ENCODE measurements at regions not wholly inside any gene's neighbourhood (a gene's known extent, or its start where the extent isn't known, plus 50 kb on each side); places are given as distances from the start of the nearest gene placed in this dataset.
A peak's percentile ranks its signal among the peaks of the same experiment; 100 is the strongest.
"Not testable (repeated sequence)": the region's sequence is repeated elsewhere in the genome, so short reads cannot be mapped to it uniquely, and the experiment has no call there.

DNA sequence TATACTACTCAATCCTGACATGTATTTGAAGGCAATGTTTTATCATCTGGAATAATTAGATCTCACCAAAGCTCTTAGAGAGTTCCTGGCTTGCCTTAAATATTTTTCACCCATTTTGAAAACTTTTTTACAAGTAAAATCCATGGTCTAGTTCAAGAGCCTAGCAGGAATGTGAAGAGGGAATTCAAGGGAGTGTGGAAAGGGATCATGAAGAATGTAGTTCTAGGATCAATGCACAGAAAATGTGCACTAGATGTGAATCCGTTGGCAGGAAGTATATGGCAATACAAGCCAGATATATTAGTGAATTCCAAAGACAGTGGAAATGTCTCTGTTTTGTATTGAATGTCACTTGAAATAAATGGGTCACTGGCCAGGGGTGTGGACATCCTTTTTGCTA is 167.9 kb upstream of the MOCS2 start:
- no peak overlapping the region for H3K27ac Mint-ChIP-seq
- no peaks in the 10 kb centered on the region for H3K4me1 Mint-ChIP-seq

DNA sequence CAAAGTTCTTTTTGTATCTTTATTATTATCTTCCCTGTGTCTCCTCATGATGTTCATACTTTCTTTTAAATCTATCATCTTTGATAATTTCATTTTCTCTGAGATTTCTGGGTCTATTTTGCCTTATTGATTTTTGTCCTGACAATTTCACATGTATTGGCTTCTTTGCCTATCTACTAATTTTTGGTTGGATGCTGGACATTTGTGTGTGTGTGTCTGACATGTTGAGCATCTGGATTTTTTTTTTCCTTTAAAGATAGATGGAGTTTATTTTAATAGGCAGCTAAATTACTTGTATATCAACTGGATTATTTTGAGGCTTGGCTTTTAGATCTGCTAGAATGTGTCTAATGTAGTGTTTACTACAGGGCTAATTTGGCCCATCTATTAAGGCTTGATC is 178.0 kb upstream of the MOCS2 start:
- ATAC-seq = no peak
- Mint-ChIP-seq H3K27me3 (no peaks in the 10 kb centered on the region), H3K4me3 (no peak overlapping the region), H3K36me3 (no peaks in the 10 kb centered on the region), H3K9me3 (peaks cover 11% of the 10 kb centered on the region), H3K27ac (no peak overlapping the region), H3K4me1 (no peaks in the 10 kb centered on the region)

More for the DNA sequence above, 167.9 kb upstream of the MOCS2 start:
- no peak for ATAC-seq
- Mint-ChIP-seq H3K36me3 (no peaks in the 10 kb centered on the region), H3K27me3 (no peaks in the 10 kb centered on the region), H3K9me3 (peaks cover 4% of the 10 kb centered on the region), H3K4me3 (no peak overlapping the region)

DNA sequence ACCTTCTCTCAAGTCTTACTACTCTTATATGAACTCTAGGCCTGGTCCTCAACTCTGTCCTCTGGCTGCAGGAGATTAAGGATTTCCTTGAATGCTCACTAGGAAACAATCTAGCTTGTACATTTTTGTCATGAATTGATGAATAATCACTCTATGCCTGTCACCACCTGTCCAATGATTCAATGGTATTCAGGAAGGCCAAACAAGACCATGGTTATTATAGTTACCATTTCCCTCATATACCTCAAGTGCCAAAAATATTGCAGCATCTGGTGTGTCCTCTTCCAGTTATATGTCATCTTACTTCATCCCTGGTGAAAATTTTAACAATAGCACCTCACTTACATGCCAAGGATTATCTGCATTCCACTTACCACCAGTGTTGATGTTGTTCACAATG is 179.0 kb upstream of the MOCS2 start:
- no peak for ATAC-seq
- Mint-ChIP-seq H3K27me3 (no peaks in the 10 kb centered on the region), H3K4me1 (no peaks in the 10 kb centered on the region)

DNA sequence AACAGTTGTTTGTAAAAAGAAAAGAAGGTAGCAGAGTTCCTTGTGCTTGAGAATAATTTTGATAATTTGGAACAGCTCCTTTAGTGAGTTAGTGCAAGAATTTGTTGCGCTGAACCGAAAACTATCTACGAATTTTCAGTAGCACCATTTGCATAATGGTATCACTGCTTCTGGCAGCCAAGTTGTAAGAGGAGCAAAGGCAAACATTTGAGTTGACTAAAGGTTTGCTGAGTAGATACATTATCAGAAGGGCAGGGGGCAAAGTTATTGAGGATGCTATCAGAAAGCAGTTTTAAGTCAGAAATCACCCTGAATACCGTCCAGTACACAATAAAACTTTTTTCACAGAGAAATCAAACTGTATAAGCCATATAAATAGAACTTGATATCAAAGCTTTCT is 181.5 kb upstream of the MOCS2 start:
- peaks cover 7% of the 10 kb centered on the region for H3K9me3 Mint-ChIP-seq
- H3K36me3 Mint-ChIP-seq = no peaks in the 10 kb centered on the region
- H3K27me3 Mint-ChIP-seq = no peaks in the 10 kb centered on the region
- no peak for ATAC-seq
- no peaks in the 10 kb centered on the region for H3K4me1 Mint-ChIP-seq
- H3K27ac Mint-ChIP-seq = no peak overlapping the region
- H3K4me3 Mint-ChIP-seq = no peak overlapping the region

More for the DNA sequence above, 179.0 kb upstream of the MOCS2 start:
- Mint-ChIP-seq H3K27ac (no peak overlapping the region), H3K4me3 (no peak overlapping the region), H3K36me3 (no peaks in the 10 kb centered on the region), H3K9me3 (peaks cover 11% of the 10 kb centered on the region)

DNA sequence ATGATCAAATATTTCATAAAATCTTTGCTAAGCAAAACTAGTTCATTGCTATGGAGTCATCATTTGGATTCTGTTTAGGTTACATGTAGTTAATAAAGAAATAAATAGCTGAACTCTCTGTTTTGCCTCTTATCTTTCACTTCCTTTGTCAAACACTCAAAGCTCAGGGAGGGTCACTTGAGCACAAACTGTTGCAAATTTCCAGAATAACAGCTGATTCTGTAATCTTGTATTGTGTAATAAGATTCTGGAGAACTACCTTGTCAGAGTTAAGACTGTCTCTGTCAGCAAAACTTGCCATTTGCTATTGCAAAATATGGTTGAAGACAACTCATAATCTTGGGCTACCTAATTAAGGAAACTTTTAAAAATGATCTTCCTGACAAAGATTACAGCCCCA is 182.0 kb upstream of the MOCS2 start:
- Mint-ChIP-seq H3K36me3 (no peaks in the 10 kb centered on the region), H3K9me3 (peaks cover 7% of the 10 kb centered on the region), H3K27ac (no peak overlapping the region), H3K4me3 (no peak overlapping the region), H3K27me3 (no peaks in the 10 kb centered on the region), H3K4me1 (no peaks in the 10 kb centered on the region)
- no peak for ATAC-seq

DNA sequence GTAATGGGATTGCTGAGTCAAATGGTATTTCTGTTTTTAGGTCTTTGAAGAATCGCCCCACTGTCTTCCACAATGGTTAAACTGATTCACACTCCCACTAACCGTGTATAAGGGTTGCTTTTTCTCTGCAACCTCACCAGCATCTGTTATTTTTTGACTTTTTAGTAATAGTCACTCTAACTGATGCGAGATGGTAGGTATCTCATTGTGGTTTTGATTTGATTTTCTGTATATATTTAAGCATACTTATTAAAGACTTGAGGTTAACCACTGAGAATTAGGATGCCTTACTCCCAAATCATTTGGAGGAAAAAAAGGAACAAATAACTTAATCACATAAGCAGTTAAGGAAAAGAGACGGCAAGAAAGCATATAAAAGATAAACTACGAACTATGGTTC is 181.6 kb upstream of the FST start:
- Mint-ChIP-seq H3K9me3 (no peaks in the 10 kb centered on the region), H3K27ac (no peak overlapping the region), H3K4me1 (no peaks in the 10 kb centered on the region), H3K36me3 (no peaks in the 10 kb centered on the region), H3K27me3 (no peaks in the 10 kb centered on the region), H3K4me3 (no peak overlapping the region)
- ATAC-seq = no peak

DNA sequence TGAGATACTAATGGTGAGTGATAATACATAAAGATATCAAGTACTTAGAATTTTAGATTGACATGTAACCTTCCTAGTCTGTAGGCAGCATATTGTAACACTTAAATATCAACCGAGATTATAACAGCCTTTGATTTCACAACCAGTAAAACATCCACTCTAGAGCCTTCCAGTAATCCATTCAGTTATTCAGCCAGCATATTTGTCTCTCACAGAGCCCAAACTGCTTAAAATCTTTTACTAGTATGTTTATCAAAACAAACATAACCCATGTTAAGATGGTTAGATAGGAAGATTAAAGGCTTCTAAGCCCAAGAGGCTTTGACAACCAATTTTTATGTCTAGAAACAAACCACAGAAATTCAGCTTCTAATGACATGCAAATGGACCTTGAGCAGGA is 177.9 kb upstream of the FST start:
- Mint-ChIP-seq H3K36me3 (no peaks in the 10 kb centered on the region), H3K4me3 (no peak overlapping the region), H3K27me3 (no peaks in the 10 kb centered on the region), H3K4me1 (no peaks in the 10 kb centered on the region), H3K27ac (no peak overlapping the region), H3K9me3 (peaks cover 10% of the 10 kb centered on the region)
- no peak for ATAC-seq

DNA sequence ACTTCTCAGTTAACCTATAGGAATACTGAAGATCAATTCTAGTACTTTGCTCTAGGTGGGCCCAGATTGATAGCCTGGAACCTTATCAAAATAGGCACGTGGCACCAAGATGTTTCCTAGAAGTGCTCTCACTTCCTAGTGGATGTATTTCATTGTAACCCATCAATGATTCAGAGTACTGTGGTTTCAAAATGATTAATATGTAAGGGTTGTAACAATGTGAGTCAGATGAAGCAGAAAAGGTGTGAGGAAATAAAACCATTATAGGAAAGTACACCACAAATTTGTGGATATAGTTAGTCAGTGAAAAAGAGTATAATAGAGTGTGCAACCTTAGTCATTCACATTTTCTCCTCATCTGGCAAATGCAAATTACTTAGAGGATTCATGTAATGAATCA is 177.3 kb upstream of the FST start:
- Mint-ChIP-seq H3K9me3 (peaks cover 10% of the 10 kb centered on the region), H3K27ac (no peak overlapping the region), H3K4me3 (no peak overlapping the region), H3K27me3 (no peaks in the 10 kb centered on the region), H3K4me1 (no peaks in the 10 kb centered on the region), H3K36me3 (no peaks in the 10 kb centered on the region)
- ATAC-seq = no peak

DNA sequence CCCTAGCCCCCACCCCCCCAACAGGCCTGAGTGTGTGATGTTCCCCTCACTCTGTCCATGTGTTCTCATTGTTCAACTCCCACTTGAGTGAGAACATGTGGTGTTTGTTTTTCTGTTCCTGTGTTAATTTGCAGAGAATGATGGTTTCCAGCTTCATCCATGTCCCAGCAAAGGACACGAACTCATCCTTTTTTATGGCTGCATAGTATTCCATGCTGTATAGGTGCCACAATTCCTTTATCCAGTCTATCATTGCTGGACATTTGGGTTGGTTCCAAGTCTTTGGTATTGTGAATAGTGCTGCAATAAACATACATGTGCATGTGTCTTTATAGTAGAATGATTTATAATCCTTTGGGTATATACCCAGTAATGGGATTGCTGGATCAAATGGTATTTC is 175.1 kb upstream of the FST start:
- H3K9me3 Mint-ChIP-seq = peaks cover 14% of the 10 kb centered on the region
- H3K36me3 Mint-ChIP-seq, ATAC-seq, H3K27ac Mint-ChIP-seq, H3K4me3 Mint-ChIP-seq, H3K4me1 Mint-ChIP-seq, H3K27me3 Mint-ChIP-seq: not testable (repeated sequence)

DNA sequence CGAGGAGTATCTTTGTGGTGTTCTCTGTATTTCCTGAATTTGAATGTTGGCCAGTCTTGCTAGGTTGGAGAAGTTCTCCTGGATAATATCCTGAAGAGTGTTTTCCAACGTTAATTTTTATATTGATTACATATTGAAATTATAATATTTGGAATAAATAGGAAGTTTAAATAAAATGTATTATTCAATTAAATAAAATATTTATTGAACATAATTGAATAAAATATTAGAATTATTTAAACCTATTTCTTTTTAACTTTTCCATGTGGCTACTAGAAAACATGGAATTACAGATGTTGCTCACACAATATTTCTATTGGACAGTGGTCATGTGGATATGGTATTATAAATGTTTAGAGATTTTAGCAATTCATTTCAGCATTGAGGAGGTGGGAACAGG is 170.8 kb upstream of the FST start:
- no peak for ATAC-seq
- Mint-ChIP-seq H3K9me3 (peaks cover 14% of the 10 kb centered on the region), H3K27ac (no peak overlapping the region), H3K36me3 (no peaks in the 10 kb centered on the region), H3K4me3 (no peak overlapping the region), H3K4me1 (no peaks in the 10 kb centered on the region), H3K27me3 (no peaks in the 10 kb centered on the region)

DNA sequence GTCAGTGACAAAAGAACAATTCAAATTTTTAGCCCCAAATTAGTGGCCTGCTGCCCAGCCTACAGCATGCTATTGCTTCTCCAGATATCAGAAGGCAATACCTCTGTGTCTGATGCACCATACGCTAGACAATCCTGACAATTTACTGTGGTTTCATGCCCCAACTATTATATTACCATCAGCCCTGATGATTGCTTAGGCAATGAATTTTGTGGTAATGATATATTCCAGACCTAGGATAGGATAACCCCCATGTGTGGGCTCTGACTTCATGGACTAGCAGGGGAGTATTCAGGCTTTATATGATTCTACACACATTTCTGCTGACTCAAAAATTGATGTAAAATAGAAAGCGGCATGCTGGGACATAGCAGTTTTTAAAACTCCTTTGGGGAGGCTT is 168.7 kb upstream of the FST start:
- Mint-ChIP-seq H3K27ac (no peak overlapping the region), H3K9me3 (peaks cover 15% of the 10 kb centered on the region), H3K4me1 (no peaks in the 10 kb centered on the region), H3K4me3 (no peak overlapping the region), H3K36me3 (no peaks in the 10 kb centered on the region), H3K27me3 (no peaks in the 10 kb centered on the region)
- ATAC-seq = no peak

DNA sequence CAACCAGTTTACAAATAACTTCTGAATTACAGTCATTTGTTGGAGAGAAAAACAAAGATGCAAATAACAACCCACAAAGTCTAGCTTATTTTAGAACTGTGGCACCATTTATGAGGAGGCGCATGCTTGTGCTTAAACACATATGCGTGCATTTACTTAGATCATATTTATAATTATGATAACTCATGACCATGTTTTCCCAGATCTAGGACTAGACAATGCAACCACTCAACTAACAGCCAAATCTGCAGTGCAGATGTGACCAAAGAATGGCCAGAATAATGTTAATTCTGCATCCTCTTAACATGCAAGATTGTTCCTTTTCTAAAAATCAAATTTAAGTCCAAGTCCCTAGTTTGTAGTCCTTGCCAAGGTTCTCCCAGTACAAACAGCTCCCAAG is 167.3 kb upstream of the FST start:
- no peaks in the 10 kb centered on the region for H3K4me1 Mint-ChIP-seq
- no peaks in the 10 kb centered on the region for H3K27me3 Mint-ChIP-seq
- no peaks in the 10 kb centered on the region for H3K36me3 Mint-ChIP-seq
- no peak overlapping the region for H3K27ac Mint-ChIP-seq
- peaks cover 18% of the 10 kb centered on the region for H3K9me3 Mint-ChIP-seq
- H3K4me3 Mint-ChIP-seq = no peak overlapping the region
- no peak for ATAC-seq

DNA sequence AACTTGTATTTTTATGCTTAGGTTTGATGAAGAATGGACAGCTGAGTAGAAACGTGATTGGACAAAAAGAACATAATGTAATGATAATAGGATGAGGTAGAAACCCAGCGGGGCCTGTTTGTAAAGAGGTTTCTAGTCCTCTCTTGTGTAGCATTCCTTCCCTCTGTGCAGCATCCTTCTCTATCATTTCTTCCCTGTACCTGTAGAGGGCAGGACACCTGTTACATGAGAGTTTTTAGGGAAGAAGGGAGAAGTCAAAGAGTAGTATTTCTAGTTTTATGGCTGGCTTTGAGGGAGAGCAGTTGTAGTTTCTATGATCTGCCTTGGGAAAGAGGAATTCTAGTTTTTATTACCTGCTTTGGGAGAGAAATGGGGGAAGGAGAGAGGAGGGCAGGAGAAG is 162.1 kb upstream of the FST start:
- ATAC-seq = no peak
- Mint-ChIP-seq H3K27ac (no peak overlapping the region), H3K27me3 (no peaks in the 10 kb centered on the region), H3K4me1 (no peaks in the 10 kb centered on the region), H3K4me3 (no peak overlapping the region), H3K36me3 (no peaks in the 10 kb centered on the region), H3K9me3 (peaks cover 14% of the 10 kb centered on the region)

DNA sequence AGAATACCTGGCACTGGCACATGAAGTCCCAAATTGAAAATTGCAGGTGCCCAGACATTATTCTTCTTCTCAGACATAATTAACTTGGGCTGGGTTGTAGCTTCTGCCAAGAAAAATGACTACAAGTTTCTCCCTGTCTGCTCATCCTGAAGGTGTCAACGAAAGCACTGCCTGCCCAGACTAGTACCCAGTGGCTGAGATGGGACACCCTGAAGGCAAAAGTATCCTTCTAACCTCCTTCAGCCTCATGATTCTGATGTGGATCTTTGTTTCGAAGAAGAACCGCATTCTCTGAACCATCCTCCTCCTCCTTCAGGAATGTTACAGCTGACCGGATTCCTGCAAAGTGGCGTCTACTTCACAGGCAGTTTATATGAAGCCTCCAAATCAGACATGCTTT is 161.1 kb upstream of the FST start:
- H3K4me3 Mint-ChIP-seq = no peak overlapping the region

DNA sequence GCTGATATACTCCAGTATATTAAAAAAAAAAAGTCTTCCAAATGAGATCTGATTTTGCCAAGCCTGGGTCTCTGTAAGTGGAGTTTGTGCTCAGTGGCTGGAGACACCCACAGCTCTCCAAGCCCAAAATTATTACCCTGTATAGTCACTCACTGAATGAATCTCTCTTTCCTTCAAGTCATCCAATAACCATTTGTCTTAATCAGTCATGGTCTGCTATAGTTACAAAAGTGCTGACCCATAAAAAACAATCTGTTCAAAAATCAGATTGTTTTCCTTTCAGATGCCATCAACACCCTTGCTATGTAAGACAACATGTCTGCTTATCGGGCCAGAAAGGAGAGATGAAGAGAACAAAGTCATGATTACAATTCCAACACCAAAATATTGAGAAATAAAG is 159.4 kb upstream of the FST start:
- H3K27ac Mint-ChIP-seq = no peak overlapping the region
- no peaks in the 10 kb centered on the region for H3K36me3 Mint-ChIP-seq
- peaks cover 9% of the 10 kb centered on the region for H3K9me3 Mint-ChIP-seq
- no peaks in the 10 kb centered on the region for H3K4me1 Mint-ChIP-seq
- H3K27me3 Mint-ChIP-seq = no peaks in the 10 kb centered on the region
- H3K4me3 Mint-ChIP-seq = no peak overlapping the region
- no peak for ATAC-seq

More for the DNA sequence above, 161.1 kb upstream of the FST start:
- no peak overlapping the region for H3K27ac Mint-ChIP-seq
- ATAC-seq = no peak
- H3K27me3 Mint-ChIP-seq = no peaks in the 10 kb centered on the region
- H3K4me1 Mint-ChIP-seq = no peaks in the 10 kb centered on the region
- H3K36me3 Mint-ChIP-seq = no peaks in the 10 kb centered on the region
- H3K9me3 Mint-ChIP-seq = peaks cover 14% of the 10 kb centered on the region

DNA sequence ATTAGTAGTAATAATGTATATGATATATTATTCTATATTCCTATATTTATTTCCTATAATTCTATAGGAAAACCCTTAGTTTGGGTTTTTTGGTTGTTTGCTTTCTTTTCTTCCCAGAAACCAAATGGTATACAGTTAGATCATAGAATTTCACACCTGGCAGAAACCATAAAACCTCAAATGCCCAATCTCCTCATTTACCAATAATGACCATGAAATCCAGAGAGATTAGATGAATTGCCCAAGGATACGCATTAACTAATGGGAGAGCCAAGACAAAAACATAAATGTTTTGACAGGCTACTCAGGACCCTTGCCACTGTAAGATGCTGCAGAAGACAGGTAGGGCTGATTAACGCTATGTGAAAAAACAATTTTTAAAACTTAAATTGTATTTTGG is 158.7 kb upstream of the FST start:
- Mint-ChIP-seq H3K27ac (no peak overlapping the region), H3K4me1 (no peaks in the 10 kb centered on the region), H3K4me3 (no peak overlapping the region), H3K27me3 (no peaks in the 10 kb centered on the region), H3K9me3 (peaks cover 5% of the 10 kb centered on the region), H3K36me3 (no peaks in the 10 kb centered on the region)
- ATAC-seq = no peak

DNA sequence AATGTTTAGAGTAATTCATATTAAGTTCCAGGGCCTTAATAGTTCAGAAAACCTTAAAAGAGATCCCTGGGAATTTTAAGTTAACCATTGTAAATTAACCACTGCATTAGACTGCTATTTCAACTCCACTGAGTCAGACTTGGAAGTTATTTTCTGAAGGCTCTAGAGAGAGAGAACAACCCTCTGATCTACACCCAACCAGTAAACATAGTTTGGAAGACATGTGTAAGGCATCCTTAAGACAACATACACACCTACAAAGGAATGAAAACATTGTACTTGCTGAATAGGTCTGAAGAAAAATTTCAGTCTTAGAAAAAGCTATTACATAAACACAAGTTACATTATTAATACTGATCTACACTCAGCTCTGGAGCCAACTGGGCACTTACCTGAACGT is 158.2 kb upstream of the FST start:
- Mint-ChIP-seq H3K4me3 (no peak overlapping the region), H3K27ac (no peak overlapping the region), H3K27me3 (no peaks in the 10 kb centered on the region), H3K4me1 (no peaks in the 10 kb centered on the region), H3K9me3 (no peaks in the 10 kb centered on the region), H3K36me3 (no peaks in the 10 kb centered on the region)
- ATAC-seq = peak; percentile 12
